Adrenal gland (tissue), 9 donors: ENCODE measurements at regions not wholly inside any gene's neighbourhood (a gene's known extent, or its start where the extent isn't known, plus 50 kb on each side); places are given as distances from the start of the nearest gene placed in this dataset.

Experiments
- DNase-seq, 7 donors: peaks; one replicate each; pipeline ENCODE4 v3.0.0-alpha.2; 2019 to 2020
- H3K27ac ChIP-seq, 5 donors: fragments of 200-600 bp; sonication (generic) in 4 of 5; 1 replicate in 3 of 5; 2 replicates in 2 of 5; pipeline versions ENCODE4 v1.5.1 to v1.8.0; 2016 to 2020; ENCODE audit warnings: mild to moderate bottlenecking in 1 of 5
- H3K27me3 ChIP-seq: fragments of 200-600 bp; 2 replicates; pipeline ENCODE4 v1.8.0; 2021
- H3K36me3 ChIP-seq, 2 donors: fragments of 200-600 bp; replicated peaks in 1 of 2; 1 replicate in 1 of 2; 2 replicates in 1 of 2; pipeline versions ENCODE4 v1.5.1 to v1.8.0; 2018 to 2022
- H3K4me1 ChIP-seq, 2 donors: fragments of 200-600 bp; replicated peaks in 1 of 2; 1 replicate in 1 of 2; 2 replicates in 1 of 2; pipeline versions ENCODE4 v1.5.1 to v1.8.0; 2018 to 2021
- H3K4me3 ChIP-seq, 4 donors: fragments of 200-600 bp; sonication (generic) in 3 of 4; one replicate each; pipeline ENCODE4 v1.5.1; 2016 to 2018
- H3K9me3 ChIP-seq, 3 donors: fragments of 200-600 bp; sonication (generic) in 1 of 3; replicated peaks in 1 of 3; 1 replicate in 2 of 3; 2 replicates in 1 of 3; pipeline versions ENCODE4 v1.5.1 to v1.8.0; 2016 to 2021
- CTCF ChIP-seq, 6 experiments: fragments of 450-650 bp in 4 of 6; fragments of 200-600 bp in 2 of 6; sonication (generic) in 1 of 6; IDR thresholded peaks; 1 replicate in 5 of 6; 2 replicates in 1 of 6; pipeline versions ENCODE4 v1.5.1 to v1.8.0; 2016 to 2021; ENCODE audit warnings: antibody characterized with exemption in 6 of 6, mild to moderate bottlenecking in 2 of 6, moderate library complexity in 1 of 6
- POLR2A ChIP-seq, 2 donors: fragments of 450-650 bp; IDR thresholded peaks; one replicate each; pipeline ENCODE4 v1.6.1; 2017; ENCODE audit warnings: antibody characterized with exemption in 2 of 2, mild to moderate bottlenecking in 2 of 2, moderate library complexity in 1 of 2
- WGBS, 4 donors: extraction: QIAGEN DNeasy Blood & Tissue Kit in 2 of 4; methylation state at CpG; one replicate each; pipeline versions ENCODE4 v1.1.5 to v1.1.7; 2013 to 2017; 5-methylcytosine and 5-hydroxymethylcytosine counted together
- intact Hi-C, 2 donors: fragments of 100-400 bp; cut with DNase I; formaldehyde crosslinking; loops; one replicate each; pipeline versions ENCODE4 v1.14.1 to v1.15.0; 2022 to 2023
- donor health status: healthy with polysubstance abuse.
- donor health status: Bipolar disorder and iron deficiency.
- donor health status: DM: yes; HTN: yes; CAD: no.
- donor health status: DM: no; HTN: no; CAD: no.
- donor health status: DM: no; HTN: no; CAD: no.

GRCh38 chr13:22144806-22145205, 473.9 kb downstream of the FGF9 start:
- TF ChIP-seq CTCF (IDR thresholded peaks at IDR 0.05) (no peak), POLR2A (IDR thresholded peaks at IDR 0.05) (no peak)
- WGBS, 4 donors, result 89 to 96% (median 92%) methylated on average over 2 of the region's 2 CpGs
- H3K27me3 ChIP-seq, result no peaks in the 10 kb centered on the region
- no peaks in the 10 kb centered on the region for H3K9me3 ChIP-seq
- H3K4me3 ChIP-seq, result no peak overlapping the region
- no peaks in the 10 kb centered on the region for H3K4me1 ChIP-seq
- H3K36me3 ChIP-seq, result no peaks in the 10 kb centered on the region
- no peak overlapping the region for H3K27ac ChIP-seq
- intact Hi-C loops, result no loop called here
- DNase-seq, result no peak

- no peak overlapping the region for H3K27ac ChIP-seq
- no peaks in the 10 kb centered on the region for H3K36me3 ChIP-seq
- H3K9me3 ChIP-seq, result no peaks in the 10 kb centered on the region
- DNase-seq, result no peak
- TF ChIP-seq CTCF (IDR thresholded peaks at IDR 0.05) (no peak), POLR2A (IDR thresholded peaks at IDR 0.05) (no peak)
- 90 to 95% (median 92%) methylated on average over 3 of the region's 3 CpGs for WGBS, 4 donors
- no peaks in the 10 kb centered on the region for H3K4me1 ChIP-seq
- intact Hi-C loops, result no loop called here
- no peak overlapping the region for H3K4me3 ChIP-seq
- no peaks in the 10 kb centered on the region for H3K27me3 ChIP-seq
Measured at GRCh38 chr13:22148187-22148586, 477.3 kb downstream of the FGF9 start.

- Histone ChIP-seq H3K4me1 (no peaks in the 10 kb centered on the region), H3K27ac (no peak overlapping the region), H3K27me3 (no peaks in the 10 kb centered on the region), H3K9me3 (no peaks in the 10 kb centered on the region), H3K4me3 (no peak overlapping the region), H3K36me3 (no peaks in the 10 kb centered on the region)
- no peak for TF ChIP-seq CTCF (IDR thresholded peaks at IDR 0.05)
- TF ChIP-seq POLR2A (IDR thresholded peaks at IDR 0.05), result no peak
- intact Hi-C loops, result no loop called here
- WGBS, 4 donors, result 85 to 98% (median 93%) methylated on average over 2 of the region's 2 CpGs
- DNase-seq, result no peak
Measured at GRCh38 chr13:22152751-22153150, 481.9 kb downstream of the FGF9 start.

GRCh38 chr13:22154041-22154440, 483.2 kb downstream of the FGF9 start:
- DNase-seq, result no peak
- Histone ChIP-seq H3K9me3 (no peaks in the 10 kb centered on the region), H3K36me3 (no peaks in the 10 kb centered on the region), H3K27me3 (no peaks in the 10 kb centered on the region), H3K4me3 (no peak overlapping the region), H3K27ac (no peak overlapping the region), H3K4me1 (no peaks in the 10 kb centered on the region)
- intact Hi-C loops, result no loop called here
- 90 to 93% (median 92%) methylated on average over 3 of the region's 3 CpGs for WGBS, 4 donors
- no peak for TF ChIP-seq POLR2A (IDR thresholded peaks at IDR 0.05)
- no peak for TF ChIP-seq CTCF (IDR thresholded peaks at IDR 0.05)
